ENCODE measurements at regions not wholly inside any gene's neighbourhood (a gene's known extent, or its start where the extent isn't known, plus 50 kb on each side); places are given as distances from the start of the nearest gene placed in this dataset.

GRCh38 chr16:27698266-27698665 lies 148.3 kb downstream of the KATNIP start:
- TF ChIP-seq, protein P1, sequence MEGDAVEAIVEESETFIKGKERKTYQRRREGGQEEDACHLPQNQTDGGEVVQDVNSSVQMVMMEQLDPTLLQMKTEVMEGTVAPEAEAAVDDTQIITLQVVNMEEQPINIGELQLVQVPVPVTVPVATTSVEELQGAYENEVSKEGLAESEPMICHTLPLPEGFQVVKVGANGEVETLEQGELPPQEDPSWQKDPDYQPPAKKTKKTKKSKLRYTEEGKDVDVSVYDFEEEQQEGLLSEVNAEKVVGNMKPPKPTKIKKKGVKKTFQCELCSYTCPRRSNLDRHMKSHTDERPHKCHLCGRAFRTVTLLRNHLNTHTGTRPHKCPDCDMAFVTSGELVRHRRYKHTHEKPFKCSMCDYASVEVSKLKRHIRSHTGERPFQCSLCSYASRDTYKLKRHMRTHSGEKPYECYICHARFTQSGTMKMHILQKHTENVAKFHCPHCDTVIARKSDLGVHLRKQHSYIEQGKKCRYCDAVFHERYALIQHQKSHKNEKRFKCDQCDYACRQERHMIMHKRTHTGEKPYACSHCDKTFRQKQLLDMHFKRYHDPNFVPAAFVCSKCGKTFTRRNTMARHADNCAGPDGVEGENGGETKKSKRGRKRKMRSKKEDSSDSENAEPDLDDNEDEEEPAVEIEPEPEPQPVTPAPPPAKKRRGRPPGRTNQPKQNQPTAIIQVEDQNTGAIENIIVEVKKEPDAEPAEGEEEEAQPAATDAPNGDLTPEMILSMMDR (IDR thresholded peaks at IDR 0.05) = no peak
- no peak for TF ChIP-seq POLR2AphosphoS5 (IDR thresholded peaks at IDR 0.05)
